Urinary bladder (tissue), 3 donors: ENCODE measurements at regions not wholly inside any gene's neighbourhood (a gene's known extent, or its start where the extent isn't known, plus 50 kb on each side); places are given as distances from the start of the nearest gene placed in this dataset.
A peak's percentile ranks its signal among the peaks of the same experiment; 100 is the strongest.

Experiments used
- DNase-seq: peaks from one replicate; pipeline ENCODE4 v3.0.0-alpha.2; 2015; ENCODE audit errors: extremely low spot score
- H3K27ac ChIP-seq: one replicate; pipeline ENCODE4 v1.5.1; 2013; ENCODE audit warnings: low read depth, mild to moderate bottlenecking, moderate library complexity
- H3K36me3 ChIP-seq: one replicate; pipeline ENCODE4 v1.6.1; 2013; ENCODE audit warnings: mild to moderate bottlenecking, moderate library complexity; ENCODE audit not compliant: insufficient read depth
- H3K4me1 ChIP-seq: one replicate; pipeline ENCODE4 v1.6.1; 2013; ENCODE audit warnings: mild to moderate bottlenecking, moderate library complexity; ENCODE audit not compliant: insufficient read depth
- H3K4me3 ChIP-seq: one replicate; pipeline ENCODE4 v1.5.1; 2013; ENCODE audit warnings: low read depth, low read length
- WGBS: extraction: QIAGEN DNeasy Blood & Tissue Kit; methylation state at CpG from one replicate; pipeline ENCODE4 v1.1.7; 2013; 5-methylcytosine and 5-hydroxymethylcytosine counted together
- donor health status: healthy with polysubstance abuse.
- donor health status: healthy.

- DNase-seq = no peak
- H3K27ac ChIP-seq = no peak overlapping the region
- no peaks in the 10 kb centered on the region for H3K36me3 ChIP-seq
- H3K4me1 ChIP-seq = peaks cover 2% of the 10 kb centered on the region
- no peak overlapping the region for H3K4me3 ChIP-seq
- 47% methylated on average over 11 of the region's 11 CpGs for WGBS
Observed at GRCh38 chr2:226661789-226662545, 137.7 kb downstream of the IRS1 start.

GRCh38 chr2:226660526-226660925, 139.1 kb downstream of the IRS1 start:
- 51% methylated on average over 1 of the region's 1 CpG for WGBS
- no peak for DNase-seq
- H3K36me3 ChIP-seq = no peaks in the 10 kb centered on the region
- no peak overlapping the region for H3K27ac ChIP-seq
- peaks cover 2% of the 10 kb centered on the region for H3K4me1 ChIP-seq
- H3K4me3 ChIP-seq = no peak overlapping the region

- peaks cover 2% of the 10 kb centered on the region for H3K4me1 ChIP-seq
Observed at GRCh38 chr2:226660124-226660523, 139.5 kb downstream of the IRS1 start.

GRCh38 chr2:226659410-226659809, 140.2 kb downstream of the IRS1 start:
- H3K4me1 ChIP-seq = peaks cover 2% of the 10 kb centered on the region
- H3K4me3 ChIP-seq = no peak overlapping the region
- WGBS = 87% methylated on average over 6 of the region's 6 CpGs

More at GRCh38 chr2:226660124-226660523, 139.5 kb downstream of the IRS1 start:
- WGBS = 75% methylated on average over 5 of the region's 5 CpGs
- Histone ChIP-seq H3K27ac (no peak overlapping the region), H3K4me3 (no peak overlapping the region), H3K36me3 (no peaks in the 10 kb centered on the region)
- DNase-seq = no peak

GRCh38 chr2:226658555-226658954, 141.1 kb downstream of the IRS1 start:
- DNase-seq = no peak
- H3K27ac ChIP-seq = no peak overlapping the region
- H3K4me3 ChIP-seq = no peak overlapping the region
- WGBS = 71% methylated on average over 2 of the region's 2 CpGs
- no peaks in the 10 kb centered on the region for H3K36me3 ChIP-seq
- peaks cover 2% of the 10 kb centered on the region for H3K4me1 ChIP-seq

More at GRCh38 chr2:226659410-226659809, 140.2 kb downstream of the IRS1 start:
- no peaks in the 10 kb centered on the region for H3K36me3 ChIP-seq
- DNase-seq = no peak
- no peak overlapping the region for H3K27ac ChIP-seq

GRCh38 chr2:226657340-226658053, 142.1 kb downstream of the IRS1 start:
- WGBS = 95% methylated on average over 6 of the region's 6 CpGs
- H3K4me1 ChIP-seq = peaks cover 2% of the 10 kb centered on the region
- no peak overlapping the region for H3K4me3 ChIP-seq
- DNase-seq = no peak
- no peaks in the 10 kb centered on the region for H3K36me3 ChIP-seq
- no peak overlapping the region for H3K27ac ChIP-seq

- H3K4me1 ChIP-seq = peaks cover 1% of the 10 kb centered on the region
- 57% methylated on average over 4 of the region's 4 CpGs for WGBS
- no peak overlapping the region for H3K4me3 ChIP-seq
- DNase-seq = no peak
- H3K27ac ChIP-seq = no peak overlapping the region
- no peaks in the 10 kb centered on the region for H3K36me3 ChIP-seq
Observed at GRCh38 chr2:226656367-226656766, 143.3 kb downstream of the IRS1 start.

- 25% methylated on average over 1 of the region's 1 CpG for WGBS
- Histone ChIP-seq H3K36me3 (no peaks in the 10 kb centered on the region), H3K4me3 (no peak overlapping the region), H3K27ac (no peak overlapping the region), H3K4me1 (no peaks in the 10 kb centered on the region)
- no peak for DNase-seq
Observed at GRCh38 chr2:226655871-226656270, 143.7 kb downstream of the IRS1 start.

GRCh38 chr2:226652983-226653765, 146.4 kb downstream of the IRS1 start:
- no peak overlapping the region for H3K4me3 ChIP-seq
- no peak overlapping the region for H3K27ac ChIP-seq
- no peaks in the 10 kb centered on the region for H3K4me1 ChIP-seq
- no peaks in the 10 kb centered on the region for H3K36me3 ChIP-seq
- WGBS = 98% methylated on average over 1 of the region's 1 CpG
- DNase-seq = no peak

GRCh38 chr2:226652369-226652768, 147.3 kb downstream of the IRS1 start:
- DNase-seq = no peak
- Histone ChIP-seq H3K36me3 (no peaks in the 10 kb centered on the region), H3K4me1 (no peaks in the 10 kb centered on the region), H3K4me3 (no peak overlapping the region), H3K27ac (no peak overlapping the region)
- WGBS = 51% methylated on average over 4 of the region's 4 CpGs

- H3K27ac ChIP-seq = peak overlapping the region; percentile 57
- H3K4me3 ChIP-seq = no peak overlapping the region
- 5% methylated on average over 13 of the region's 13 CpGs for WGBS
- DNase-seq = peak; percentile 91
- H3K4me1 ChIP-seq = no peaks in the 10 kb centered on the region
- no peaks in the 10 kb centered on the region for H3K36me3 ChIP-seq
Observed at GRCh38 chr2:226649871-226650660, 149.6 kb downstream of the IRS1 start.

GRCh38 chr2:226649201-226649600, 150.4 kb downstream of the IRS1 start:
- 98% methylated on average over 10 of the region's 10 CpGs for WGBS
- H3K27ac ChIP-seq = peak overlapping the region; percentile 46
- H3K36me3 ChIP-seq = no peaks in the 10 kb centered on the region
- DNase-seq = no peak
- no peak overlapping the region for H3K4me3 ChIP-seq
- H3K4me1 ChIP-seq = no peaks in the 10 kb centered on the region
